Vagina (tissue), 2 donors: ENCODE measurements at regions not wholly inside any gene's neighbourhood (a gene's known extent, or its start where the extent isn't known, plus 50 kb on each side); places are given as distances from the start of the nearest gene placed in this dataset.

Experiments
- POLR2A ChIP-seq, 2 donors: fragments of 450-650 bp; IDR thresholded peaks; one replicate each; pipeline ENCODE4 v1.6.1; 2017; ENCODE audit warnings: antibody characterized with exemption in 2 of 2, mild to moderate bottlenecking in 2 of 2, moderate library complexity in 2 of 2
- POLR2AphosphoS5 ChIP-seq, 2 donors: sonication (generic); formaldehyde crosslinking; IDR thresholded peaks; one replicate each; pipeline ENCODE4 v1.9.0; 2017; ENCODE audit warnings: antibody characterized with exemption in 2 of 2, mild to moderate bottlenecking in 2 of 2, low read depth in 1 of 2; ENCODE audit not compliant: insufficient read depth in 1 of 2
- TF ChIP-seq, protein P1 (sequence below), 3 experiments: fragments of 450-650 bp in 2 of 3; fragments of 200-600 bp in 1 of 3; sonication (generic) in 1 of 3; IDR thresholded peaks; one replicate each; pipeline ENCODE4 v1.5.1; 2017 to 2019; ENCODE audit warnings: antibody characterized with exemption in 3 of 3, mild to moderate bottlenecking in 2 of 3, moderate library complexity in 2 of 3

GRCh38 chr2:117055499-117056375, 758.8 kb upstream of the DDX18 start:
- no peak for TF ChIP-seq POLR2A (IDR thresholded peaks at IDR 0.05)
- no peak for TF ChIP-seq POLR2AphosphoS5 (IDR thresholded peaks at IDR 0.05; ENCODE audit: insufficient read depth in 1 of 2, low read depth in 1 of 2)
- TF ChIP-seq, protein P1, sequence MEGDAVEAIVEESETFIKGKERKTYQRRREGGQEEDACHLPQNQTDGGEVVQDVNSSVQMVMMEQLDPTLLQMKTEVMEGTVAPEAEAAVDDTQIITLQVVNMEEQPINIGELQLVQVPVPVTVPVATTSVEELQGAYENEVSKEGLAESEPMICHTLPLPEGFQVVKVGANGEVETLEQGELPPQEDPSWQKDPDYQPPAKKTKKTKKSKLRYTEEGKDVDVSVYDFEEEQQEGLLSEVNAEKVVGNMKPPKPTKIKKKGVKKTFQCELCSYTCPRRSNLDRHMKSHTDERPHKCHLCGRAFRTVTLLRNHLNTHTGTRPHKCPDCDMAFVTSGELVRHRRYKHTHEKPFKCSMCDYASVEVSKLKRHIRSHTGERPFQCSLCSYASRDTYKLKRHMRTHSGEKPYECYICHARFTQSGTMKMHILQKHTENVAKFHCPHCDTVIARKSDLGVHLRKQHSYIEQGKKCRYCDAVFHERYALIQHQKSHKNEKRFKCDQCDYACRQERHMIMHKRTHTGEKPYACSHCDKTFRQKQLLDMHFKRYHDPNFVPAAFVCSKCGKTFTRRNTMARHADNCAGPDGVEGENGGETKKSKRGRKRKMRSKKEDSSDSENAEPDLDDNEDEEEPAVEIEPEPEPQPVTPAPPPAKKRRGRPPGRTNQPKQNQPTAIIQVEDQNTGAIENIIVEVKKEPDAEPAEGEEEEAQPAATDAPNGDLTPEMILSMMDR (IDR thresholded peaks at IDR 0.05), result no peak
